Forelimb muscle (tissue), 1 donor: ENCODE measurements at regions not wholly inside any gene's neighbourhood (a gene's known extent, or its start where the extent isn't known, plus 50 kb on each side); places are given as distances from the start of the nearest gene placed in this dataset.

ENCODE experiments used
- DNase-seq: peaks from one replicate; pipeline ENCODE4 v3.0.0-alpha.2; 2013; ENCODE audit warnings: low read depth

- no peak for DNase-seq
Observed at GRCh38 chr6:45791211-45792168, 224.2 kb downstream of the CLIC5 start.

DNA sequence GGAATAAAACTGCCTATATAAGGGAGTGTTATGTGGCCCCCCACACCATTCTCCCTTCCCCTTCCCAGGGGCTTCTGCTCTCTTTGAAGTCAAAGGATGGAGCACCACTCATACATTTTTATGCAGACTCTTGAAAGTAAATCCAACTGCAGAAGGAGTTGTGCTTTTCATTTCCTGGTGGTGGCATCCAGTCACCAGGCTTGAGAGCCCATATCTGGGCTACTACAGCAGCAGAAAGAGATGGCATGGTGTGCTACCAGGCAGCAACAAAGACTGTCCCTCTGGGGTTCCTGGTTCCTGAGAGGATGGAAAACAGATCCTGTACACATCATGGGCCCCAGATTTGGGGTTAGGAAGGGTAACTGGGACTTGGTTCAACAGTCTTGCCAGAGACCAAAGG is 226.4 kb downstream of the CLIC5 start:
- no peak for DNase-seq

- DNase-seq: no peak
Observed at GRCh38 chr6:45787384-45787783, 228.3 kb downstream of the CLIC5 start.

DNA sequence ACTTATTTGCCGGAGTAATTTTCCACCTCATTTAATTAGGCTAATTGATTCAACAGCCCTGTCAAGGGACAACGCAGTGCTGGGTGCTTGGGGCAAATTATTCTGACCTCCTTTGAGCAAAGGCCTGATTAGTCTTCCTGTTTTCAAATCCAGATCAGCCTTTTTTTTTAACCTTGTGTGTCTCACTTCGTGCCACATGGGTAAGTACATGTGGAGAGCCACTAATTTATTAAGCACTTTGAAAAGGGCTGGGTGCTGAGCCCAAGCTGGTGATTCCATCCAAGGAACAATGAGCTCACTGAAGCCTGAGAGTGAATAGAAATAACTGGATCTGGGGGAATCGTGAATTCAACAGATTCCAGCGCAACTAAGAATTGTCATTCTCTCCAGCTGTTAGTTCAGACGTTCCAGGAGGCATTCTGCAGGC is 229.3 kb downstream of the CLIC5 start:
- DNase-seq: no peak

GRCh38 chr6:45784250-45784649 is 231.4 kb downstream of the CLIC5 start:
- DNase-seq: no peak

GRCh38 chr6:45783716-45784115 is 231.9 kb downstream of the CLIC5 start:
- no peak for DNase-seq

DNA sequence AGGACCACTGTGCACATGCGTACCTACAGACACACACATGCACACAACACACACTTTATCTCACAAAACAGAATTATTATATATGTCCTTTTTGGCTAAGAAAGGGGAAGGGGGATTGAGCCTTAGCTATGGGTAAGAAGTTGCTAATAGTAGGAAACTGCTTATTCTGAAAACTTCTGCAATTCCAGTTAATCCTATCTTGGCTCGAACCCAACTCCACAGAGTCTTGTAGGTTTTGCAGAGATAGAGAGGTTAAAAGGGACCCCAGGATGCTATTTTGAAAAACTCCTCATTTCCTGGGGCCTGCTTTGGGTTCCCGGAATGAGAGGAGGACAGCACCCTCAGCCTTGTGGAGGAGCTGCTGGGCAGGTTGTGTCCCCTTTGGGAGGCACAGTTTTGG is 233.8 kb downstream of the CLIC5 start:
- no peak for DNase-seq

- DNase-seq: no peak
Observed at GRCh38 chr6:45780523-45780922, 235.1 kb downstream of the CLIC5 start.

GRCh38 chr6:45775026-45775697 is 240.5 kb downstream of the CLIC5 start:
- DNase-seq: no peak

DNA sequence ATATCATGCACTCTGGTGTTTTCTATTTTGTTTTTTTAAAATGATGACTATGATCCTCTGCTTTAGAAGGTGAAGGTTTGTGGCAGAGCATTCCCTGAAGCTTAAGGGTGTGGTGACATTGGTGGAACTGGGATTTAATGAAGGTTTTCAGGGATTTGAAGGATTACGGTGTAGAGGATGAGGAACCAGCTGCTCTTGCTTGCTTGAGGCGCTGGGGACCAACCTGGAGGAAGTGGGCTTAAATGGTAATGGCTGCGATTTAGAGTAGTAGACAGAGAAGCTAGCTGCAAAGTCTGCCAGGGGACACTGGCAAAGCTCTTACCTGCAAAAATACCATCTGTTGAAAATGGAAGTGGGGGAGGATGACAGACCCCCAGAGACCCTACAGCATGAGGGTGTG is 241.8 kb downstream of the CLIC5 start:
- DNase-seq: no peak

- no peak for DNase-seq
Observed at GRCh38 chr6:45772886-45773495, 242.7 kb downstream of the CLIC5 start.

DNA sequence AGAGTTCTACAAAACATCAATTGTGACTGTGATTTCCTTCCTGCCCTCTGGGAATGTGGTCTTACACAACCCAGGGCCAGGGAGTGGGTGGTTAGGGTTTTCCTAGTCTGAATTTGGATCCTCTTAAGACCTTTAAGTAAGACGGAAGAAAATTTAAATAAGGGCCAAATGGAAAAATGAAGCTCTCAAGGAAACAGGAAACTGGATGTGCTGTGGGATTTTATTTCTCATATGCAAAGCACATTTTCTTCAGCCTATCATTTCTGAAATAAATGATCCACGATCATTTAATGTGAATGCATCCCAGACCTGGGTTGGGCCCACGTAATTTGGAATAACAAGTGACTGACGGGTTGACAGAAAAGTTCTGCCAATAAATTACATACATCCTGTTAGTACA is 243.6 kb downstream of the CLIC5 start:
- DNase-seq: no peak

GRCh38 chr6:45763281-45763680 is 252.4 kb downstream of the CLIC5 start:
- DNase-seq: no peak

DNA sequence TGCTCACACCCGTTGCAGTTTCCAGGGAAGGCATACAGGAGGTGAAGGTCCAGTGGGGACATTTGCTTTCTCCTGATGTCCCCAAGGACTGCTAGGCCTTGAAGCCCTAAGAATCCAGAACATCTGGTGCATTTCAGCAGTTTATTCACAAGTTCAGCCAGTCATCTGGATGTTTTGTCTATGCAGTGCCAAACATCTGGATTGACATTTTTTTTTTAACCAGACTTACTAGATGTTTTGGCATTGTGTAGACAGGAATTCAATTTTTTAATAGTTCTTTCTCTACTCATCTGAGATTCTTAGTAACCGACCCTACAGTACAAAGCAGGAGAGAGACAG is 256.2 kb downstream of the CLIC5 start:
- peak; percentile 70 for DNase-seq

GRCh38 chr6:45758787-45759471 is 256.7 kb downstream of the CLIC5 start:
- DNase-seq: no peak

GRCh38 chr6:45757443-45758130 is 258.1 kb downstream of the CLIC5 start:
- DNase-seq: no peak

DNA sequence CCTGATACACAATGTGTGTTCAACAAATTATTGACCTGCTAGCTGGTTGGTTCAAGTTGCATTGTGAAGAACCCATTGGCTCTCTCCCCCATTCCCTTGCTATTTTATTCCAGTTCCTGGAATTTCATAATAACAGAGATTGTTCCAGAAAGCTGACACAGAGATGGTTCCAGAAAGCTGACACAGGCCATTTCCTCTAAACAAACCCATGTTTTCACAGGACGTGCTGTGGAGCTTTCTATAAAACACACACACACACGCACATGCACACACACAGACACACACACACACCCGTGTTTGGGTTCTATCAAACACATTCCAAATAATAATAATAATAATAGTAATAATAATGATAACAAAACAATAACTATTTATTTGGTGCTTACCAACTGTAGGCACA is 259.1 kb downstream of the CLIC5 start:
- DNase-seq: no peak

DNA sequence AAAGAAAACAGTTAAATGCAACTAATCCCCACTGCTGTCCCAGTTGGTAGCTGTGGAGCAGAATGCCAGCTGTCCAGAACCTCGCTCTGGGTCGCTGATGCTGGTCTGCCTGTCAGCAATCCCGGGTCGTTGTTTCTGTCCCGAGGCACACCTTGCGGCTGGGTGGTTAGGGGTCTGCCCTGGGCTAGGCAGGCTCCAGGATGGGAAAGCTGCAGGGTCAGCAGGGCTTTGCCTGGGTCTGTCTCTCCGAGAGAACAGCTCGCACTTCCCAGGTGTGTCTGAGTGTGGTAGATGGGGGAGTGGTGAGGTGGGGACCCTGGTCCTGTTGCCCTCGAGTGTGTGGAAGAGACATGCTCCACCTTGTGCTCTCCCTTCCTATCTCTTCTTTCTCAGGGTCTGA is 261.2 kb downstream of the CLIC5 start:
- DNase-seq: no peak

- no peak for DNase-seq
Observed at GRCh38 chr6:45746046-45746445, 269.6 kb downstream of the CLIC5 start.

GRCh38 chr6:45743028-45743615 is 272.5 kb downstream of the CLIC5 start:
- no peak for DNase-seq

DNA sequence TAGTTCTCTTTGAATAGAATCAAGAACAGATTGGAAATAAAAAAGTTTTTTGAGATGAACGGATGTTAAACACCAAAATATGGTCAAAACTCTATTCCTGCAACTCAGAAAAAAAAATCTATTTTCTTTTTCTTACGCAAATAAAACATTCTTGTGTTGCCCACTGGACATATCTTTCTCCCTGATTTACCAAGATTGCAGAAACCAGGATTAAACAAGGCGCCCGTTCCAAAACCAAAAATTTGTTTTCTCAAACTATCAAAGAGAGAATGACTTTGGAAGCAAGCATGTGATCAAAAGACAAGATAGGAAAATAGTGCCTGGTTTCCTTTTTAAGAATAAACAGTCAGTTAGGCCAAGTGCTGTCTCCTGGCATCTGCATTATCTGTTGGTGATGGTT is 273.1 kb downstream of the CLIC5 start:
- DNase-seq: no peak
